GM23248 (cell line): ENCODE measurements at regions not wholly inside any gene's neighbourhood (a gene's known extent, or its start where the extent isn't known, plus 50 kb on each side); places are given as distances from the start of the nearest gene placed in this dataset.

Source experiments
- EZH2 ChIP-seq: fragments of 200-600 bp; sonication (generic); IDR thresholded peaks from 2 replicates; pipeline ENCODE4 v1.6.1; 2018; ENCODE audit warnings: antibody characterized with exemption, mild to moderate bottlenecking; ENCODE audit not compliant: insufficient read depth, poor library complexity, severe bottlenecking
- EZH2phosphoT487 ChIP-seq: fragments of 200-600 bp; sonication (generic); IDR thresholded peaks from 2 replicates; pipeline ENCODE4 v1.6.1; 2018; ENCODE audit warnings: antibody characterized with exemption, moderate library complexity, mild to moderate bottlenecking, low read depth; ENCODE audit not compliant: insufficient read depth

GRCh38 chr14:100671386-100671901 is 55.2 kb upstream of the DLK1 start:
- TF ChIP-seq EZH2 (no peak), EZH2phosphoT487 (no peak)
